H1 (cell line): ENCODE measurements at regions not wholly inside any gene's neighbourhood (a gene's known extent, or its start where the extent isn't known, plus 50 kb on each side); places are given as distances from the start of the nearest gene placed in this dataset.

Experiments
- CTCF ChIA-PET: fragments of 300-600 bp; sonication (Branson Sonifier 250); formaldehyde crosslinking; loops from one replicate; lab custom pipeline; 2021; ENCODE audit not compliant: partially characterized antibody; lab: Charles Lee
- POLR2A ChIA-PET: fragments of 300-600 bp; sonication (Branson Sonifier 250); formaldehyde crosslinking; loops from one replicate; lab custom pipeline; 2021; ENCODE audit warnings: inconsistent platforms; ENCODE audit not compliant: partially characterized antibody; lab: Charles Lee
- DNase-seq, 2 experiments: peaks; one replicate each; pipeline versions ENCODE4 v3.0.0 to v3.0.0-alpha.2; 2010 to 2022; ENCODE audit warnings: low spot score in 2 of 2, low read depth in 1 of 2, mixed read lengths in 1 of 2
- FAIRE-seq: peaks from 2 replicates; lab custom pipeline; 2011; peaks lifted over from hg19 to GRCh38; lab: Jason Lieb, UNC
- H2AFZ ChIP-seq: 2 replicates; pipeline ENCODE4 v1.8.1; 2012; ENCODE audit warnings: low read length, inconsistent platforms
- H2AK5ac ChIP-seq: 2 replicates; pipeline ENCODE4 v1.6.1; 2013; ENCODE audit warnings: low read depth, low read length
- H2BK120ac ChIP-seq: replicated peaks from 2 replicates; pipeline ENCODE3; 2013; ENCODE audit warnings: low read depth, low read length, inconsistent platforms
- H2BK12ac ChIP-seq: 2 replicates; pipeline ENCODE4 v1.6.1; 2013; ENCODE audit warnings: low read depth, low read length
- H2BK15ac ChIP-seq: 2 replicates; pipeline ENCODE4 v1.6.1; 2013; ENCODE audit warnings: low read length
- H2BK20ac ChIP-seq: 2 replicates; pipeline ENCODE4 v1.6.1; 2013; ENCODE audit warnings: low read length
- H2BK5ac ChIP-seq: 2 replicates; pipeline ENCODE4 v1.6.1; 2013; ENCODE audit warnings: low read depth, low read length
- H3K14ac ChIP-seq: 2 replicates; pipeline ENCODE4 v1.6.1; 2013; ENCODE audit warnings: inconsistent platforms; ENCODE audit not compliant: insufficient read length
- H3K18ac ChIP-seq: 2 replicates; pipeline ENCODE4 v1.6.1; 2013; ENCODE audit warnings: low read length; ENCODE audit errors: extremely low read depth
- H3K23ac ChIP-seq: 2 replicates; pipeline ENCODE4 v1.6.1; 2013; ENCODE audit warnings: inconsistent platforms; ENCODE audit not compliant: insufficient read length
- H3K23me2 ChIP-seq: 2 replicates; pipeline ENCODE4 v1.6.1; 2013; ENCODE audit warnings: low read depth, low read length
- H3K27ac ChIP-seq: 2 replicates; pipeline ENCODE4 v1.6.1; 2011; ENCODE audit warnings: low read depth, low read length, inconsistent platforms
- H3K27me3 ChIP-seq, 4 experiments: replicated peaks in 1 of 4; 1 replicate in 1 of 4; 2 replicates in 3 of 4; pipeline versions ENCODE4 v1.6.1 to v1.8.1; 2011 to 2013; ENCODE audit warnings: low read length in 3 of 4, mild to moderate bottlenecking in 3 of 4, inconsistent platforms in 2 of 4, mixed read lengths in 2 of 4, moderate library complexity in 1 of 4; ENCODE audit not compliant: control insufficient read depth in 3 of 4, insufficient read depth in 3 of 4; ENCODE audit errors: extremely low read depth in 1 of 4
- H3K36me3 ChIP-seq, 4 experiments: 2 replicates each; pipeline versions ENCODE4 v1.6.1 to v1.8.1; 2011 to 2013; ENCODE audit warnings: mild to moderate bottlenecking in 4 of 4, low read length in 3 of 4, moderate library complexity in 2 of 4, control low read depth in 1 of 4, inconsistent platforms in 1 of 4; ENCODE audit not compliant: insufficient read depth in 4 of 4, control insufficient read depth in 2 of 4
- H3K4ac ChIP-seq: replicated peaks from 2 replicates; pipeline ENCODE3; 2013; ENCODE audit warnings: low read length, low read depth, mixed read lengths, inconsistent platforms; ENCODE audit not compliant: insufficient read length
- H3K4me1 ChIP-seq, 4 experiments: replicated peaks in 1 of 4; 1 replicate in 1 of 4; 2 replicates in 3 of 4; pipeline versions ENCODE4 v1.6.1 to v1.8.1; 2011 to 2013; ENCODE audit warnings: low read length in 3 of 4, inconsistent platforms in 2 of 4, mixed read lengths in 1 of 4; ENCODE audit not compliant: insufficient read depth in 4 of 4, control insufficient read depth in 3 of 4
- H3K4me2 ChIP-seq, 2 experiments: 2 replicates each; pipeline versions ENCODE4 v1.6.1 to v1.8.1; 2011 to 2013; ENCODE audit warnings: low read depth in 2 of 2, low read length in 2 of 2, control low read depth in 1 of 2, inconsistent platforms in 1 of 2, mild to moderate bottlenecking in 1 of 2; ENCODE audit not compliant: insufficient read depth in 1 of 2
- H3K4me3 ChIP-seq, 4 experiments: fragments of 200-600, 300-600 bp in 1 of 4; sonication (generic), shearing (Covaris generic), sonication (Bioruptor Twin) in 1 of 4; 2 replicates each; pipeline versions ENCODE4 v1.5.1 to v1.8.1; 2011 to 2016; ENCODE audit warnings: low read length in 4 of 4, low read depth in 3 of 4, control low read depth in 2 of 4, inconsistent platforms in 2 of 4, mild to moderate bottlenecking in 2 of 4, mixed read lengths in 1 of 4, moderate library complexity in 1 of 4; ENCODE audit not compliant: insufficient read depth in 2 of 4; ENCODE audit errors: extremely low read depth in 1 of 4
- H3K56ac ChIP-seq: replicated peaks from 2 replicates; pipeline ENCODE3; 2013; ENCODE audit warnings: low read depth, mild to moderate bottlenecking, mixed read lengths, low read length, inconsistent platforms; ENCODE audit not compliant: insufficient read length
- H3K79me1 ChIP-seq: 2 replicates; pipeline ENCODE4 v1.6.1; 2013; ENCODE audit warnings: low read depth, low read length, control low read depth
- H3K79me2 ChIP-seq, 2 experiments: 2 replicates each; pipeline versions ENCODE4 v1.6.1 to v1.8.1; 2012 to 2013; ENCODE audit warnings: low read length in 2 of 2, mild to moderate bottlenecking in 2 of 2, inconsistent platforms in 1 of 2; ENCODE audit not compliant: insufficient read depth in 2 of 2, control insufficient read depth in 1 of 2
- H3K9ac ChIP-seq, 4 experiments: replicated peaks in 1 of 4; 1 replicate in 1 of 4; 2 replicates in 3 of 4; pipeline versions ENCODE4 v1.6.1 to v1.8.1; 2011 to 2013; ENCODE audit warnings: low read depth in 3 of 4, low read length in 3 of 4, control low read depth in 2 of 4, mild to moderate bottlenecking in 2 of 4, moderate library complexity in 2 of 4, inconsistent platforms in 1 of 4; ENCODE audit errors: extremely low read depth in 1 of 4
- H3K9me3 ChIP-seq, 2 experiments: 2 replicates each; pipeline versions ENCODE4 v1.6.1 to v1.8.1; 2012 to 2013; ENCODE audit warnings: mild to moderate bottlenecking in 2 of 2, moderate library complexity in 2 of 2, control low read depth in 1 of 2, inconsistent platforms in 1 of 2, low read depth in 1 of 2, low read length in 1 of 2, mixed read lengths in 1 of 2; ENCODE audit not compliant: insufficient read depth in 2 of 2
- H4K20me1 ChIP-seq, 2 experiments: replicated peaks in 1 of 2; 2 replicates each; pipeline versions ENCODE3 to v1.8.1; 2011 to 2013; ENCODE audit warnings: inconsistent platforms in 2 of 2, low read length in 2 of 2, mild to moderate bottlenecking in 1 of 2; ENCODE audit not compliant: insufficient read depth in 2 of 2, control insufficient read depth in 1 of 2
- H4K5ac ChIP-seq: 2 replicates; pipeline ENCODE4 v1.6.1; 2013; ENCODE audit warnings: low read length, low read depth, mixed read lengths, inconsistent platforms; ENCODE audit not compliant: insufficient read length
- H4K8ac ChIP-seq: 2 replicates; pipeline ENCODE4 v1.8.0; 2013; ENCODE audit warnings: mild to moderate bottlenecking, moderate library complexity, low read length, inconsistent platforms; ENCODE audit not compliant: insufficient read depth; ENCODE audit errors: extremely low read depth
- H4K91ac ChIP-seq: replicated peaks from 2 replicates; pipeline ENCODE3; 2013; ENCODE audit warnings: low read length, mixed read lengths, inconsistent platforms; ENCODE audit not compliant: insufficient read length
- CHD1 ChIP-seq: IDR thresholded peaks from 2 replicates; pipeline ENCODE4 v1.6.1; 2012; ENCODE audit warnings: low read depth, low read length, improper control_type of control experiment
- CTBP2 ChIP-seq: IDR thresholded peaks from 2 replicates; pipeline ENCODE4 v1.7.0; 2011; ENCODE audit warnings: borderline replicate concordance, mild to moderate bottlenecking, moderate library complexity, mixed read lengths, low read length; ENCODE audit not compliant: insufficient read depth, insufficient read length
- HDAC6 ChIP-seq: IDR thresholded peaks from one replicate; pipeline ENCODE4 v1.7.1; 2012; ENCODE audit warnings: low read depth, mild to moderate bottlenecking, inconsistent platforms, low read length, moderate library complexity
- NANOG ChIP-seq: IDR thresholded peaks from 2 replicates; pipeline ENCODE4 v1.6.1; 2011; ENCODE audit warnings: low read length, low read depth, mild to moderate bottlenecking, inconsistent platforms; ENCODE audit not compliant: insufficient read depth, poor library complexity, severe bottlenecking
- PHF8 ChIP-seq: fragments of 200-600 bp; sonication (generic); conservative IDR thresholded peaks from 2 replicates; pipeline ENCODE4 v1.7.1; 2012; ENCODE audit warnings: low read depth, mild to moderate bottlenecking, inconsistent platforms, low read length, moderate library complexity
- TBP ChIP-seq: IDR thresholded peaks from 2 replicates; pipeline ENCODE4 v1.6.1; 2011; ENCODE audit warnings: low read depth, low read length, improper control_type of control experiment
- ZNF274 ChIP-seq: IDR thresholded peaks from 2 replicates; pipeline ENCODE4 v1.7.0; 2012; ENCODE audit warnings: low read length, borderline replicate concordance; ENCODE audit errors: extremely low read depth
- WGBS, 2 experiments: shearing (Covaris generic) in 1 of 2; methylation state at CpG; one replicate each; pipeline versions ENCODE4 v1.1.6 to v1.1.7; 2013 to 2015; ENCODE audit warnings: low lambda C conversion rate in 2 of 2, mixed read lengths in 2 of 2, inconsistent platforms in 1 of 2, low coverage in 1 of 2, missing lambda C conversion rate in 1 of 2; ENCODE audit not compliant: insufficient replicate concordance in 2 of 2, insufficient coverage in 1 of 2, insufficient read length in 1 of 2; ENCODE audit errors: extremely low coverage in 1 of 2, missing lambda C conversion rate in 1 of 2; 5-methylcytosine and 5-hydroxymethylcytosine counted together
- TF ChIP-seq, protein P1 (sequence below): IDR thresholded peaks from 2 replicates; pipeline ENCODE4 v1.6.1; 2011; ENCODE audit warnings: low read length, improper control_type of control experiment

DNA sequence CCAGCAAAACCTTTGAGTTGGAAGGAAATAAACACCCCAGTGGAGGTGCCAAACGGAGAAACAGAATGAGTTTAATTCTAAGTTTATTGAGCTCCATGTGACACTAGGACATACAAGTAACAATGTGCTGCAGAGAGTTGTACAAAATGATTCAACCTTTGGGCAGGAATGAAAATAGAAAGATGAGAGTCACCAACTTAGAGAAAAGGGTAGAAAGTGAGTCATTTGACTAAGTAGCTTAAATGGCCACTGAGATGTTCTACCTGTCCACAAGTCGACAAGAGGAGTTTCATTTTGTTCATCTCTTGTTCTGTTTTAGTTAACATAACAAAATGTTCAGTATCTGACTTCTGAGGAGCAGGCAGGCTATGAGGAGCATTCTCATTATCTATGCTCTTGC is 284.7 kb downstream of the NR2F1-AS1 start:
- Histone ChIP-seq H3K9ac (no peak overlapping the region), H3K14ac (no peak overlapping the region), H3K9me3 (no peaks in the 10 kb centered on the region), H2AFZ (no peak overlapping the region), H3K56ac (no peak overlapping the region), H2AK5ac (no peak overlapping the region), H3K4me2 (no peak overlapping the region), H3K18ac (no peak overlapping the region), H3K27me3 (0 out of 7 replicates have a peak, but pooled peaks cover 0 to 3% (median 0%) of the 10 kb centered on the region in 4 experiments), H2BK20ac (no peak overlapping the region), H3K27ac (no peak overlapping the region), H3K23ac (no peak overlapping the region), H4K91ac (no peak overlapping the region), H3K79me1 (no peaks in the 10 kb centered on the region), H2BK15ac (no peak overlapping the region), H3K23me2 (no peaks in the 10 kb centered on the region; the same call in 1 of the 2 replicates), H3K4me1 (peaks cover 0 to 12% (median 5%) of the 10 kb centered on the region in 4 experiments; a peak in 5 of 7 replicates), H3K79me2 (no peaks in the 10 kb centered on the region), H4K8ac (no peak overlapping the region), H2BK5ac (no peak overlapping the region), H2BK12ac (no peak overlapping the region), H3K4me3 (no peak overlapping the region), H3K4ac (no peak overlapping the region), H2BK120ac (no peak overlapping the region), H4K5ac (no peak overlapping the region), H4K20me1 (no peaks in the 10 kb centered on the region), H3K36me3 (no peaks in the 10 kb centered on the region)
- DNase-seq (no peak), FAIRE-seq (no peak)
- 74% methylated on average over 2 of the region's 2 CpGs; no CpG with 5 or more reads in 1 of the 2 experiments for WGBS, 2 experiments
- CTCF ChIA-PET, result no interaction called here
- POLR2A ChIA-PET, result no interaction called here
- TF ChIP-seq, protein P1, sequence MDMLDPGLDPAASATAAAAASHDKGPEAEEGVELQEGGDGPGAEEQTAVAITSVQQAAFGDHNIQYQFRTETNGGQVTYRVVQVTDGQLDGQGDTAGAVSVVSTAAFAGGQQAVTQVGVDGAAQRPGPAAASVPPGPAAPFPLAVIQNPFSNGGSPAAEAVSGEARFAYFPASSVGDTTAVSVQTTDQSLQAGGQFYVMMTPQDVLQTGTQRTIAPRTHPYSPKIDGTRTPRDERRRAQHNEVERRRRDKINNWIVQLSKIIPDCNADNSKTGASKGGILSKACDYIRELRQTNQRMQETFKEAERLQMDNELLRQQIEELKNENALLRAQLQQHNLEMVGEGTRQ, result no peak
- TF ChIP-seq PHF8, result no peak
- TF ChIP-seq NANOG, result no peak
- TF ChIP-seq TBP, result no peak
- TF ChIP-seq CTBP2, result no peak
- TF ChIP-seq CHD1, result no peak
- no peak for TF ChIP-seq HDAC6
- TF ChIP-seq ZNF274, result no peak
